H9 (cell line): ENCODE measurements at regions not wholly inside any gene's neighbourhood (a gene's known extent, or its start where the extent isn't known, plus 50 kb on each side); places are given as distances from the start of the nearest gene placed in this dataset.

ENCODE experiments used
- DNase-seq: peaks from one replicate; pipeline ENCODE4 v3.0.0-alpha.2; 2017
- H2AFZ ChIP-seq: one replicate; pipeline ENCODE4 v1.6.1; 2013; ENCODE audit warnings: mild to moderate bottlenecking, low read length, control low read depth, moderate library complexity
- H2AK5ac ChIP-seq: 2 replicates; pipeline ENCODE4 v1.6.1; 2013; ENCODE audit warnings: low read length, control low read depth, mixed read lengths; ENCODE audit not compliant: insufficient read length
- H2BK120ac ChIP-seq: one replicate; pipeline ENCODE4 v1.6.1; 2013; ENCODE audit warnings: low read depth, mild to moderate bottlenecking, low read length, control low read depth, inconsistent platforms; ENCODE audit not compliant: poor library complexity, severe bottlenecking
- H2BK12ac ChIP-seq: 2 replicates; pipeline ENCODE4 v1.6.1; 2013; ENCODE audit warnings: low read length, control low read depth, mixed read lengths, low read depth; ENCODE audit not compliant: insufficient read length
- H2BK15ac ChIP-seq: 2 replicates; pipeline ENCODE4 v1.6.1; 2013; ENCODE audit warnings: low read depth, low read length, control low read depth
- H2BK20ac ChIP-seq: one replicate; pipeline ENCODE4 v1.6.1; 2013; ENCODE audit warnings: low read depth, mild to moderate bottlenecking, low read length, control low read depth, inconsistent platforms; ENCODE audit not compliant: poor library complexity, severe bottlenecking
- H2BK5ac ChIP-seq: 2 replicates; pipeline ENCODE4 v1.6.1; 2013; ENCODE audit warnings: low read length, control low read depth, mixed read lengths; ENCODE audit not compliant: insufficient read length
- H3K14ac ChIP-seq: 2 replicates; pipeline ENCODE4 v1.6.1; 2013; ENCODE audit warnings: low read length, control low read depth; ENCODE audit not compliant: insufficient read depth
- H3K18ac ChIP-seq: 2 replicates; pipeline ENCODE4 v1.6.1; 2013; ENCODE audit warnings: low read depth, mild to moderate bottlenecking, mixed read lengths, low read length, control low read depth; ENCODE audit not compliant: insufficient read length
- H3K23ac ChIP-seq: 2 replicates; pipeline ENCODE4 v1.6.1; 2013; ENCODE audit warnings: low read length, control low read depth, mixed read lengths, low read depth; ENCODE audit not compliant: insufficient read length
- H3K23me2 ChIP-seq: 2 replicates; pipeline ENCODE4 v1.6.1; 2013; ENCODE audit warnings: low read depth, mild to moderate bottlenecking, mixed read lengths, low read length, control low read depth; ENCODE audit not compliant: insufficient read length, poor library complexity, severe bottlenecking
- H3K27ac ChIP-seq: 2 replicates; pipeline ENCODE4 v1.5.1; 2013; ENCODE audit warnings: low read length, control low read depth, mixed read lengths, low read depth; ENCODE audit not compliant: insufficient read length
- H3K27me3 ChIP-seq: 2 replicates; pipeline ENCODE4 v1.6.1; 2013; ENCODE audit warnings: low read length, control low read depth, inconsistent platforms; ENCODE audit not compliant: insufficient read depth
- H3K4ac ChIP-seq: 2 replicates; pipeline ENCODE4 v1.6.1; 2013; ENCODE audit warnings: low read depth, mild to moderate bottlenecking, control low read depth, inconsistent platforms, low read length, moderate library complexity
- H3K4me1 ChIP-seq: 2 replicates; pipeline ENCODE4 v1.6.1; 2013; ENCODE audit warnings: low read length, control low read depth, inconsistent platforms; ENCODE audit not compliant: insufficient read depth
- H3K4me2 ChIP-seq: 2 replicates; pipeline ENCODE4 v1.6.1; 2013; ENCODE audit warnings: low read length, control low read depth, mixed read lengths; ENCODE audit not compliant: insufficient read length, insufficient read depth
- H3K56ac ChIP-seq: 2 replicates; pipeline ENCODE4 v1.6.1; 2013; ENCODE audit warnings: low read depth, mild to moderate bottlenecking, mixed read lengths, low read length, control low read depth; ENCODE audit not compliant: insufficient read length
- H3K79me1 ChIP-seq: 2 replicates; pipeline ENCODE4 v1.6.1; 2013; ENCODE audit warnings: low read depth, mild to moderate bottlenecking, moderate library complexity, low read length, control low read depth, inconsistent platforms; ENCODE audit not compliant: insufficient read depth, poor library complexity, severe bottlenecking
- H3K79me2 ChIP-seq: 2 replicates; pipeline ENCODE4 v1.6.1; 2013; ENCODE audit warnings: low read length, control low read depth, inconsistent platforms; ENCODE audit not compliant: insufficient read depth
- H3K9ac ChIP-seq: 2 replicates; pipeline ENCODE4 v1.6.1; 2013; ENCODE audit warnings: low read length, control low read depth, mixed read lengths; ENCODE audit not compliant: insufficient read length; ENCODE audit errors: extremely low read depth
- H3K9me3 ChIP-seq: one replicate; pipeline ENCODE4 v1.6.1; 2013; ENCODE audit warnings: low read depth, low read length, inconsistent platforms; ENCODE audit not compliant: control insufficient read depth
- H3T11ph ChIP-seq: one replicate; pipeline ENCODE4 v1.6.1; 2013; ENCODE audit warnings: mild to moderate bottlenecking, low read length, control low read depth, inconsistent platforms
- H4K20me1 ChIP-seq: one replicate; pipeline ENCODE4 v1.6.1; 2013; ENCODE audit not compliant: control insufficient read depth, insufficient read length, insufficient read depth
- H4K5ac ChIP-seq: 2 replicates; pipeline ENCODE4 v1.6.1; 2013; ENCODE audit warnings: low read depth, mild to moderate bottlenecking, mixed read lengths, low read length, control low read depth; ENCODE audit not compliant: insufficient read length
- H4K8ac ChIP-seq: replicated peaks from 2 replicates; pipeline ENCODE4 v1.6.1; 2013; ENCODE audit warnings: low read length, control low read depth, mixed read lengths, low read depth; ENCODE audit not compliant: insufficient read length
- H4K91ac ChIP-seq: 2 replicates; pipeline ENCODE4 v1.6.1; 2013; ENCODE audit warnings: low read depth, mild to moderate bottlenecking, moderate library complexity, mixed read lengths, low read length, control low read depth; ENCODE audit not compliant: insufficient read length
- H3K27ac Mint-ChIP-seq, 3 experiments: 2 replicates in 2 of 3; 3 replicates in 1 of 3; pipeline ENCODE4 v1.8.0; 2020 to 2021; ENCODE audit warnings: mixed read lengths in 3 of 3, mild to moderate bottlenecking in 1 of 3, moderate library complexity in 1 of 3
- H3K27me3 Mint-ChIP-seq: 2 replicates; pipeline ENCODE4 v1.8.0; 2021; ENCODE audit warnings: low read depth, mild to moderate bottlenecking, moderate library complexity, mixed read lengths
- H3K36me3 Mint-ChIP-seq, 3 experiments: 2 replicates in 2 of 3; 3 replicates in 1 of 3; pipeline ENCODE4 v1.8.0; 2020 to 2021; ENCODE audit warnings: low read depth in 3 of 3, mixed read lengths in 3 of 3; ENCODE audit not compliant: insufficient read depth in 1 of 3
- H3K4me1 Mint-ChIP-seq, 2 experiments: 2 replicates each; pipeline ENCODE4 v1.8.0; 2020; ENCODE audit warnings: mixed read lengths in 2 of 2
- H3K4me3 Mint-ChIP-seq, 2 experiments: 2 replicates in 1 of 2; 3 replicates in 1 of 2; pipeline ENCODE4 v1.8.0; 2020 to 2021; ENCODE audit warnings: mild to moderate bottlenecking in 2 of 2, mixed read lengths in 2 of 2, moderate library complexity in 1 of 2
- H3K9me3 Mint-ChIP-seq, 2 experiments: 2 replicates in 1 of 2; 3 replicates in 1 of 2; pipeline ENCODE4 v1.8.0; 2020; ENCODE audit warnings: mild to moderate bottlenecking in 2 of 2, mixed read lengths in 2 of 2, moderate library complexity in 1 of 2
- CTCF ChIP-seq: fragments of 200-600 bp; sonication (generic); conservative IDR thresholded peaks from 3 replicates; pipeline ENCODE4 v1.8.0; 2021; ENCODE audit warnings: antibody characterized with exemption, mild to moderate bottlenecking
- WGBS: extraction: QIAGEN DNeasy Blood & Tissue Kit; methylation state at CpG from one replicate; pipeline ENCODE4 v1.1.7; 2013; ENCODE audit warnings: missing lambda C conversion rate, low lambda C conversion rate, mixed read lengths; ENCODE audit not compliant: insufficient read length; ENCODE audit errors: extremely low coverage; 5-methylcytosine and 5-hydroxymethylcytosine counted together

GRCh38 chrX:124282580-124282979 lies 49.9 kb upstream of the TEX13D start:
- Histone ChIP-seq H3K23ac (no peak overlapping the region), H3K14ac (no peak overlapping the region), H2AK5ac (no peak overlapping the region), H3K79me2 (no peaks in the 10 kb centered on the region), H3K23me2 (no peaks in the 10 kb centered on the region), H3K4ac (no peak overlapping the region), H4K5ac (no peak overlapping the region), H2BK120ac (no peak overlapping the region), H3K9me3 (peaks cover 5% of the 10 kb centered on the region), H3K9ac (no peak overlapping the region), H3K18ac (no peak overlapping the region), H4K20me1 (no peaks in the 10 kb centered on the region), H3K4me2 (no peak overlapping the region), H2BK12ac (no peak overlapping the region), H3K79me1 (no peaks in the 10 kb centered on the region), H2BK15ac (no peak overlapping the region), H3T11ph (no peak overlapping the region), H2BK20ac (no peak overlapping the region), H4K91ac (no peak overlapping the region), H3K56ac (no peak overlapping the region), H3K27me3 (no peaks in the 10 kb centered on the region), H3K4me1 (no peaks in the 10 kb centered on the region), H2AFZ (no peak overlapping the region), H3K27ac (no peak overlapping the region), H4K8ac (no peak overlapping the region), H2BK5ac (no peak overlapping the region)
- Mint-ChIP-seq H3K27me3 (no peaks in the 10 kb centered on the region), H3K27ac (no peak overlapping the region), H3K4me1 (peaks cover 7 to 10% of the 10 kb centered on the region in 2 experiments), H3K36me3 (no peaks in the 10 kb centered on the region), H3K9me3 (no peaks in the 10 kb centered on the region; a peak in 3 of 5 replicates), H3K4me3 (no peak overlapping the region)
- DNase-seq = no peak
- TF ChIP-seq CTCF = no peak
- WGBS = no CpG with 5 or more reads among the region's 2 CpGs
